Colonic mucosa (tissue), 4 donors: ENCODE measurements at regions not wholly inside any gene's neighbourhood (a gene's known extent, or its start where the extent isn't known, plus 50 kb on each side); places are given as distances from the start of the nearest gene placed in this dataset.

Experiments used
- DNase-seq: peaks from one replicate; pipeline ENCODE4 v3.0.0-alpha.2; 2020
- H3K27ac ChIP-seq: fragments of 200-600 bp; one replicate; pipeline ENCODE4 v1.8.0; 2021
- H3K27me3 ChIP-seq: fragments of 200-600 bp; one replicate; pipeline ENCODE4 v1.8.0; 2021
- H3K36me3 ChIP-seq: fragments of 200-600 bp; one replicate; pipeline ENCODE4 v1.8.0; 2021
- H3K4me1 ChIP-seq: fragments of 200-600 bp; one replicate; pipeline ENCODE4 v1.8.0; 2021; ENCODE audit warnings: mild to moderate bottlenecking
- H3K4me3 ChIP-seq: fragments of 200-600 bp; one replicate; pipeline ENCODE4 v1.8.0; 2021
- H3K9ac ChIP-seq, 2 donors: one replicate each; pipeline ENCODE4 v1.7.0; 2013; ENCODE audit warnings: control low read depth in 2 of 2, low read depth in 2 of 2, low read length in 2 of 2
- H3K9me3 ChIP-seq: fragments of 200-600 bp; one replicate; pipeline ENCODE4 v1.8.0; 2021
- CTCF ChIP-seq: fragments of 200-600 bp; IDR thresholded peaks from one replicate; pipeline ENCODE4 v1.8.0; 2022; ENCODE audit warnings: antibody characterized with exemption, mild to moderate bottlenecking
- intact Hi-C: fragments of 100-400 bp; cut with DNase I; formaldehyde crosslinking; loops from one replicate; pipeline ENCODE4 v1.14.1; 2022
- donor health status: healthy.
- donor health status: DM: no; HTN: no; CAD: no.
- donor health status: DM: no; HTN: no; CAD: no.

GRCh38 chr13:59360916-59361315 lies 802.8 kb downstream of the DIAPH3 start:
- Histone ChIP-seq H3K4me1 (no peaks in the 10 kb centered on the region), H3K9ac (no peak overlapping the region), H3K9me3 (no peaks in the 10 kb centered on the region), H3K4me3 (no peak overlapping the region), H3K27ac (no peak overlapping the region), H3K36me3 (no peaks in the 10 kb centered on the region), H3K27me3 (no peaks in the 10 kb centered on the region)
- intact Hi-C loops: no loop called here
- TF ChIP-seq CTCF: no peak
- no peak for DNase-seq

GRCh38 chr13:59363313-59363712 lies 800.4 kb downstream of the DIAPH3 start:
- TF ChIP-seq CTCF: no peak
- DNase-seq: no peak
- Histone ChIP-seq H3K36me3 (no peaks in the 10 kb centered on the region), H3K9me3 (no peaks in the 10 kb centered on the region), H3K27ac (no peak overlapping the region), H3K9ac (no peak overlapping the region), H3K4me1 (no peaks in the 10 kb centered on the region), H3K27me3 (no peaks in the 10 kb centered on the region), H3K4me3 (no peak overlapping the region)
- intact Hi-C loops: no loop called here

GRCh38 chr13:59363947-59364346 lies 799.8 kb downstream of the DIAPH3 start:
- H3K27ac ChIP-seq: no peak overlapping the region
- no peaks in the 10 kb centered on the region for H3K27me3 ChIP-seq
- no peak overlapping the region for H3K4me3 ChIP-seq
- DNase-seq: no peak
- no peak for TF ChIP-seq CTCF
- intact Hi-C loops: no loop called here
- H3K9me3 ChIP-seq: no peaks in the 10 kb centered on the region
- H3K4me1 ChIP-seq: no peaks in the 10 kb centered on the region
- no peak overlapping the region for H3K9ac ChIP-seq
- no peaks in the 10 kb centered on the region for H3K36me3 ChIP-seq

GRCh38 chr13:59364641-59365085 lies 799.1 kb downstream of the DIAPH3 start:
- H3K9me3 ChIP-seq: no peaks in the 10 kb centered on the region
- DNase-seq: no peak
- H3K9ac ChIP-seq: no peak overlapping the region
- no peaks in the 10 kb centered on the region for H3K27me3 ChIP-seq
- H3K4me3 ChIP-seq: no peak overlapping the region
- no peak for TF ChIP-seq CTCF
- no peaks in the 10 kb centered on the region for H3K36me3 ChIP-seq
- H3K4me1 ChIP-seq: no peaks in the 10 kb centered on the region
- no peak overlapping the region for H3K27ac ChIP-seq
- intact Hi-C loops: no loop called here

- Histone ChIP-seq H3K36me3 (no peaks in the 10 kb centered on the region), H3K4me3 (no peak overlapping the region), H3K27ac (no peak overlapping the region), H3K27me3 (no peaks in the 10 kb centered on the region), H3K4me1 (no peaks in the 10 kb centered on the region), H3K9ac (no peak overlapping the region), H3K9me3 (no peaks in the 10 kb centered on the region)
- no peak for TF ChIP-seq CTCF
- intact Hi-C loops: no loop called here
- no peak for DNase-seq
These were observed 796.3 kb downstream of the DIAPH3 start for GRCh38 chr13:59367467-59367866.

GRCh38 chr13:59367904-59368303 lies 795.8 kb downstream of the DIAPH3 start:
- Histone ChIP-seq H3K27me3 (no peaks in the 10 kb centered on the region), H3K4me3 (no peak overlapping the region), H3K9ac (no peak overlapping the region), H3K36me3 (no peaks in the 10 kb centered on the region), H3K9me3 (no peaks in the 10 kb centered on the region), H3K4me1 (no peaks in the 10 kb centered on the region), H3K27ac (no peak overlapping the region)
- intact Hi-C loops: no loop called here
- DNase-seq: no peak
- no peak for TF ChIP-seq CTCF
